H9 (cell line): ENCODE measurements at regions not wholly inside any gene's neighbourhood (a gene's known extent, or its start where the extent isn't known, plus 50 kb on each side); places are given as distances from the start of the nearest gene placed in this dataset.
"Not testable (repeated sequence)": the region's sequence is repeated elsewhere in the genome, so short reads cannot be mapped to it uniquely, and the experiment has no call there.

Experiments
- DNase-seq: peaks from one replicate; pipeline ENCODE4 v3.0.0-alpha.2; 2017
- H2AFZ ChIP-seq: one replicate; pipeline ENCODE4 v1.6.1; 2013; ENCODE audit warnings: mild to moderate bottlenecking, low read length, control low read depth, moderate library complexity
- H2AK5ac ChIP-seq: 2 replicates; pipeline ENCODE4 v1.6.1; 2013; ENCODE audit warnings: low read length, control low read depth, mixed read lengths; ENCODE audit not compliant: insufficient read length
- H2BK120ac ChIP-seq: one replicate; pipeline ENCODE4 v1.6.1; 2013; ENCODE audit warnings: low read depth, mild to moderate bottlenecking, low read length, control low read depth, inconsistent platforms; ENCODE audit not compliant: poor library complexity, severe bottlenecking
- H2BK12ac ChIP-seq: 2 replicates; pipeline ENCODE4 v1.6.1; 2013; ENCODE audit warnings: low read length, control low read depth, mixed read lengths, low read depth; ENCODE audit not compliant: insufficient read length
- H2BK15ac ChIP-seq: 2 replicates; pipeline ENCODE4 v1.6.1; 2013; ENCODE audit warnings: low read depth, low read length, control low read depth
- H2BK20ac ChIP-seq: one replicate; pipeline ENCODE4 v1.6.1; 2013; ENCODE audit warnings: low read depth, mild to moderate bottlenecking, low read length, control low read depth, inconsistent platforms; ENCODE audit not compliant: poor library complexity, severe bottlenecking
- H2BK5ac ChIP-seq: 2 replicates; pipeline ENCODE4 v1.6.1; 2013; ENCODE audit warnings: low read length, control low read depth, mixed read lengths; ENCODE audit not compliant: insufficient read length
- H3K14ac ChIP-seq: 2 replicates; pipeline ENCODE4 v1.6.1; 2013; ENCODE audit warnings: low read length, control low read depth; ENCODE audit not compliant: insufficient read depth
- H3K18ac ChIP-seq: 2 replicates; pipeline ENCODE4 v1.6.1; 2013; ENCODE audit warnings: low read depth, mild to moderate bottlenecking, mixed read lengths, low read length, control low read depth; ENCODE audit not compliant: insufficient read length
- H3K23ac ChIP-seq: 2 replicates; pipeline ENCODE4 v1.6.1; 2013; ENCODE audit warnings: low read length, control low read depth, mixed read lengths, low read depth; ENCODE audit not compliant: insufficient read length
- H3K23me2 ChIP-seq: 2 replicates; pipeline ENCODE4 v1.6.1; 2013; ENCODE audit warnings: low read depth, mild to moderate bottlenecking, mixed read lengths, low read length, control low read depth; ENCODE audit not compliant: insufficient read length, poor library complexity, severe bottlenecking
- H3K27ac ChIP-seq: 2 replicates; pipeline ENCODE4 v1.5.1; 2013; ENCODE audit warnings: low read length, control low read depth, mixed read lengths, low read depth; ENCODE audit not compliant: insufficient read length
- H3K27me3 ChIP-seq: 2 replicates; pipeline ENCODE4 v1.6.1; 2013; ENCODE audit warnings: low read length, control low read depth, inconsistent platforms; ENCODE audit not compliant: insufficient read depth
- H3K4ac ChIP-seq: 2 replicates; pipeline ENCODE4 v1.6.1; 2013; ENCODE audit warnings: low read depth, mild to moderate bottlenecking, control low read depth, inconsistent platforms, low read length, moderate library complexity
- H3K4me1 ChIP-seq: 2 replicates; pipeline ENCODE4 v1.6.1; 2013; ENCODE audit warnings: low read length, control low read depth, inconsistent platforms; ENCODE audit not compliant: insufficient read depth
- H3K4me2 ChIP-seq: 2 replicates; pipeline ENCODE4 v1.6.1; 2013; ENCODE audit warnings: low read length, control low read depth, mixed read lengths; ENCODE audit not compliant: insufficient read length, insufficient read depth
- H3K56ac ChIP-seq: 2 replicates; pipeline ENCODE4 v1.6.1; 2013; ENCODE audit warnings: low read depth, mild to moderate bottlenecking, mixed read lengths, low read length, control low read depth; ENCODE audit not compliant: insufficient read length
- H3K79me1 ChIP-seq: 2 replicates; pipeline ENCODE4 v1.6.1; 2013; ENCODE audit warnings: low read depth, mild to moderate bottlenecking, moderate library complexity, low read length, control low read depth, inconsistent platforms; ENCODE audit not compliant: insufficient read depth, poor library complexity, severe bottlenecking
- H3K79me2 ChIP-seq: 2 replicates; pipeline ENCODE4 v1.6.1; 2013; ENCODE audit warnings: low read length, control low read depth, inconsistent platforms; ENCODE audit not compliant: insufficient read depth
- H3K9ac ChIP-seq: 2 replicates; pipeline ENCODE4 v1.6.1; 2013; ENCODE audit warnings: low read length, control low read depth, mixed read lengths; ENCODE audit not compliant: insufficient read length; ENCODE audit errors: extremely low read depth
- H3K9me3 ChIP-seq: one replicate; pipeline ENCODE4 v1.6.1; 2013; ENCODE audit warnings: low read depth, low read length, inconsistent platforms; ENCODE audit not compliant: control insufficient read depth
- H3T11ph ChIP-seq: one replicate; pipeline ENCODE4 v1.6.1; 2013; ENCODE audit warnings: mild to moderate bottlenecking, low read length, control low read depth, inconsistent platforms
- H4K20me1 ChIP-seq: one replicate; pipeline ENCODE4 v1.6.1; 2013; ENCODE audit not compliant: control insufficient read depth, insufficient read length, insufficient read depth
- H4K5ac ChIP-seq: 2 replicates; pipeline ENCODE4 v1.6.1; 2013; ENCODE audit warnings: low read depth, mild to moderate bottlenecking, mixed read lengths, low read length, control low read depth; ENCODE audit not compliant: insufficient read length
- H4K8ac ChIP-seq: replicated peaks from 2 replicates; pipeline ENCODE4 v1.6.1; 2013; ENCODE audit warnings: low read length, control low read depth, mixed read lengths, low read depth; ENCODE audit not compliant: insufficient read length
- H4K91ac ChIP-seq: 2 replicates; pipeline ENCODE4 v1.6.1; 2013; ENCODE audit warnings: low read depth, mild to moderate bottlenecking, moderate library complexity, mixed read lengths, low read length, control low read depth; ENCODE audit not compliant: insufficient read length
- H3K27ac Mint-ChIP-seq, 3 experiments: 2 replicates in 2 of 3; 3 replicates in 1 of 3; pipeline ENCODE4 v1.8.0; 2020 to 2021; ENCODE audit warnings: mixed read lengths in 3 of 3, mild to moderate bottlenecking in 1 of 3, moderate library complexity in 1 of 3
- H3K27me3 Mint-ChIP-seq: 2 replicates; pipeline ENCODE4 v1.8.0; 2021; ENCODE audit warnings: low read depth, mild to moderate bottlenecking, moderate library complexity, mixed read lengths
- H3K36me3 Mint-ChIP-seq, 3 experiments: 2 replicates in 2 of 3; 3 replicates in 1 of 3; pipeline ENCODE4 v1.8.0; 2020 to 2021; ENCODE audit warnings: low read depth in 3 of 3, mixed read lengths in 3 of 3; ENCODE audit not compliant: insufficient read depth in 1 of 3
- H3K4me1 Mint-ChIP-seq, 2 experiments: 2 replicates each; pipeline ENCODE4 v1.8.0; 2020; ENCODE audit warnings: mixed read lengths in 2 of 2
- H3K4me3 Mint-ChIP-seq, 2 experiments: 2 replicates in 1 of 2; 3 replicates in 1 of 2; pipeline ENCODE4 v1.8.0; 2020 to 2021; ENCODE audit warnings: mild to moderate bottlenecking in 2 of 2, mixed read lengths in 2 of 2, moderate library complexity in 1 of 2
- H3K9me3 Mint-ChIP-seq, 2 experiments: 2 replicates in 1 of 2; 3 replicates in 1 of 2; pipeline ENCODE4 v1.8.0; 2020; ENCODE audit warnings: mild to moderate bottlenecking in 2 of 2, mixed read lengths in 2 of 2, moderate library complexity in 1 of 2
- CTCF ChIP-seq: fragments of 200-600 bp; sonication (generic); conservative IDR thresholded peaks from 3 replicates; pipeline ENCODE4 v1.8.0; 2021; ENCODE audit warnings: antibody characterized with exemption, mild to moderate bottlenecking
- WGBS: extraction: QIAGEN DNeasy Blood & Tissue Kit; methylation state at CpG from one replicate; pipeline ENCODE4 v1.1.7; 2013; ENCODE audit warnings: missing lambda C conversion rate, low lambda C conversion rate, mixed read lengths; ENCODE audit not compliant: insufficient read length; ENCODE audit errors: extremely low coverage; 5-methylcytosine and 5-hydroxymethylcytosine counted together

GRCh38 chr7:106447318-106447847 lies 162.6 kb upstream of the NAMPT start:
- peaks cover 6 to 12% (median 9%) of the 10 kb centered on the region in 3 experiments; a peak in 6 of 7 replicates for H3K36me3 Mint-ChIP-seq
- no peak for DNase-seq

GRCh38 chr7:106445366-106445765 lies 160.6 kb upstream of the NAMPT start:
- not testable (repeated sequence) for H2BK20ac ChIP-seq, H2BK5ac ChIP-seq, H2BK12ac ChIP-seq, H3K4me1 ChIP-seq, H3K4ac ChIP-seq, H4K20me1 ChIP-seq, H3K27me3 ChIP-seq, H3K4me2 ChIP-seq, H3K4me1 Mint-ChIP-seq, H3K4me3 Mint-ChIP-seq, H3K18ac ChIP-seq, H3K9me3 ChIP-seq, H4K8ac ChIP-seq, H3K79me1 ChIP-seq, H4K91ac ChIP-seq, DNase-seq, H3K79me2 ChIP-seq, H3K36me3 Mint-ChIP-seq, H2AK5ac ChIP-seq, H4K5ac ChIP-seq, H3K23me2 ChIP-seq, H3K27ac Mint-ChIP-seq, H2AFZ ChIP-seq, H3K56ac ChIP-seq, H2BK15ac ChIP-seq, H3K14ac ChIP-seq, H3K27me3 Mint-ChIP-seq, H3K23ac ChIP-seq, H3K9ac ChIP-seq, H3K27ac ChIP-seq, H2BK120ac ChIP-seq, H3T11ph ChIP-seq
- H3K9me3 Mint-ChIP-seq = peaks cover 6 to 13% of the 10 kb centered on the region in 2 experiments; a peak in 4 of 5 replicates

More at GRCh38 chr7:106447318-106447847, 162.6 kb upstream of the NAMPT start:
- Histone ChIP-seq H3K79me1 (no peaks in the 10 kb centered on the region), H2BK20ac (no peak overlapping the region), H3K79me2 (no peaks in the 10 kb centered on the region), H3K14ac (no peak overlapping the region), H3K23me2 (no peaks in the 10 kb centered on the region), H3K4ac (no peak overlapping the region), H2BK12ac (no peak overlapping the region), H4K8ac (no peak overlapping the region), H2BK120ac (no peak overlapping the region), H2AFZ (no peak overlapping the region), H3K27ac (no peak overlapping the region), H2AK5ac (no peak overlapping the region), H3K4me1 (no peaks in the 10 kb centered on the region), H3T11ph (no peak overlapping the region), H4K20me1 (no peaks in the 10 kb centered on the region), H3K4me2 (no peak overlapping the region), H3K27me3 (no peaks in the 10 kb centered on the region), H3K23ac (no peak overlapping the region), H2BK15ac (no peak overlapping the region), H3K9ac (no peak overlapping the region), H2BK5ac (no peak overlapping the region), H4K5ac (no peak overlapping the region), H3K18ac (no peak overlapping the region), H4K91ac (no peak overlapping the region), H3K56ac (no peak overlapping the region), H3K9me3 (peaks cover 12% of the 10 kb centered on the region)
- Mint-ChIP-seq H3K27ac (no peak overlapping the region), H3K4me3 (no peak overlapping the region; a peak in 1 of 5 replicates), H3K27me3 (no peaks in the 10 kb centered on the region; the same call in 1 of the 2 replicates), H3K9me3 (peaks cover 16 to 26% of the 10 kb centered on the region in 2 experiments), H3K4me1 (no peaks in the 10 kb centered on the region)
- no CpG with 5 or more reads among the region's 3 CpGs for WGBS
- no peak for TF ChIP-seq CTCF
